ENCODE measurements at regions not wholly inside any gene's neighbourhood (a gene's known extent, or its start where the extent isn't known, plus 50 kb on each side); places are given as distances from the start of the nearest gene placed in this dataset.

- peaks cover 0 to 25% (median 10%) of the 10 kb centered on the region in 12 donors for H3K4me1 ChIP-seq
- H3K4me3 ChIP-seq = no peak overlapping the region
- H3K27me3 ChIP-seq = no peaks in the 10 kb centered on the region
- DNase-seq = no peak
- ATAC-seq = no peak
- H3K27ac ChIP-seq = no peak overlapping the region
- no peaks in the 10 kb centered on the region for H3K36me3 ChIP-seq
- intact Hi-C loops (cut with DNase I) = loop anchor here in 2 of 10 donors (10.0 kb wide), 2 partner anchors 52 to 218 kb away; partner anchors contain the start of gene MAP1B (in 1 of the 2)
- 84 to 86% (median 85%) methylated on average over 2 of the region's 2 CpGs for WGBS, 4 donors
- no peaks in the 10 kb centered on the region for H3K9me3 ChIP-seq
- TF ChIP-seq CTCF (IDR thresholded peaks at IDR 0.05) (no peak), POLR2A (IDR thresholded peaks at IDR 0.05) (no peak)
Observed at GRCh38 chr5:71886406-71886805, 167.3 kb downstream of the CARTPT start.

GRCh38 chr5:71887680-71888079 is 168.6 kb downstream of the CARTPT start:
- no peaks in the 10 kb centered on the region for H3K27me3 ChIP-seq
- TF ChIP-seq POLR2A (IDR thresholded peaks at IDR 0.05) (no peak), CTCF (IDR thresholded peaks at IDR 0.05) (no peak)
- DNase-seq (no peak), ATAC-seq (peak in 3 of 4 donors; percentile 36 to 65 (median 51))
- peak overlapping the region in 6 of 12 donors; percentile 28 to 45 (median 37) for H3K27ac ChIP-seq
- H3K4me1 ChIP-seq = peaks cover 0 to 31% (median 14%) of the 10 kb centered on the region in 12 donors
- no peaks in the 10 kb centered on the region for H3K36me3 ChIP-seq
- intact Hi-C loops (cut with DNase I) = loop anchor here in 2 of 10 donors (10.0 kb wide), 2 partner anchors 53 to 217 kb away; partner anchors contain the start of gene MAP1B (in 1 of the 2)
- no peak overlapping the region for H3K4me3 ChIP-seq
- WGBS, 4 donors = 66 to 73% (median 69%) methylated on average over 2 of the region's 2 CpGs
- H3K9me3 ChIP-seq = no peaks in the 10 kb centered on the region

- ATAC-seq (no peak), DNase-seq (no peak)
- intact Hi-C loops (cut with DNase I) = loop anchor here in 2 of 10 donors (5.0 kb wide), 2 partner anchors 36 to 59 kb away; no protein-coding TSS in a partner anchor
- no peak for TF ChIP-seq POLR2A (IDR thresholded peaks at IDR 0.05)
- no peaks in the 10 kb centered on the region for H3K36me3 ChIP-seq
- H3K9me3 ChIP-seq = no peaks in the 10 kb centered on the region
- peaks cover 0 to 17% (median 10%) of the 10 kb centered on the region in 12 donors for H3K4me1 ChIP-seq
- WGBS, 4 donors = 48 to 62% (median 59%) methylated on average over 1 of the region's 1 CpG
- H3K4me3 ChIP-seq = no peak overlapping the region
- peak overlapping the region in 11 of 12 donors; percentile 47 to 91 (median 74) for H3K27ac ChIP-seq
- H3K27me3 ChIP-seq = no peaks in the 10 kb centered on the region
Observed at GRCh38 chr5:71891406-71891805, 172.3 kb downstream of the CARTPT start.

- DNase-seq (peak in 4 of 5 donors; percentile 54 to 82 (median 72)), ATAC-seq (peak; percentile 96 to 99 (median 98))
- no peaks in the 10 kb centered on the region for H3K27me3 ChIP-seq
- H3K4me3 ChIP-seq = no peak overlapping the region
- intact Hi-C loops (cut with DNase I) = loop anchor here in 2 of 10 donors (5.0 kb wide), 2 partner anchors 35 to 60 kb away; no protein-coding TSS in a partner anchor
- WGBS, 4 donors = 15 to 28% (median 23%) methylated on average over 4 of the region's 4 CpGs
- peak overlapping the region in 11 of 12 donors; percentile 63 to 91 (median 79) for H3K27ac ChIP-seq
- H3K9me3 ChIP-seq = no peaks in the 10 kb centered on the region
- H3K36me3 ChIP-seq = no peaks in the 10 kb centered on the region
- no peak for TF ChIP-seq CTCF (IDR thresholded peaks at IDR 0.05)
- TF ChIP-seq POLR2A (IDR thresholded peaks at IDR 0.05) = no peak
- H3K4me1 ChIP-seq = peaks cover 0 to 17% (median 9%) of the 10 kb centered on the region in 12 donors
Observed at GRCh38 chr5:71891856-71892255, 172.8 kb downstream of the CARTPT start.
